ENCODE measurements at regions not wholly inside any gene's neighbourhood (a gene's known extent, or its start where the extent isn't known, plus 50 kb on each side); places are given as distances from the start of the nearest gene placed in this dataset.

DNA sequence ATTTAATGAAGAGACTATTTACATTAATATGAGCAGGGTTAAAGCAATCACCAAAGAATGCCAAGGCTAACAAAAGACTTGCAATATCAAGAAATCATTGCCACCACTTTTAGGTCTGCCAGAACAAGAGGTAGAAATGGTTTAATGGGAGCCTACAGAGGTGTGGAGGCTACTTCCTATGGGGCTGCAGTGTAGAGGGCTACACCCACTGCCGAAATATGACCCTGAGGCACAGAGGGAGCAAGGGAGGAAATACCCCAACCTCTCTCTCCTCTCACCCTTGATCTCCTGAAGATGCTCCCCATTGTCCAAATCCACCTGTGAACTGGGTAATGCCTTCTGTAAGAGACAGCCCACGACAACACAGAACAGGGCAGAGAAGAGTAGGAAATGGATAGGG lies 315.4 kb downstream of the SMAD2 start:
- no peaks in the 10 kb centered on the region for H3K79me2 ChIP-seq (ENCODE audit: insufficient read depth, low read length)
- H3K36me3 ChIP-seq (ENCODE audit: low read length): no peaks in the 10 kb centered on the region
- TF ChIP-seq EZH2phosphoT487 (conservative IDR thresholded peaks at IDR 0.05; ENCODE audit: low read length): no peak
- TF ChIP-seq, protein P1, sequence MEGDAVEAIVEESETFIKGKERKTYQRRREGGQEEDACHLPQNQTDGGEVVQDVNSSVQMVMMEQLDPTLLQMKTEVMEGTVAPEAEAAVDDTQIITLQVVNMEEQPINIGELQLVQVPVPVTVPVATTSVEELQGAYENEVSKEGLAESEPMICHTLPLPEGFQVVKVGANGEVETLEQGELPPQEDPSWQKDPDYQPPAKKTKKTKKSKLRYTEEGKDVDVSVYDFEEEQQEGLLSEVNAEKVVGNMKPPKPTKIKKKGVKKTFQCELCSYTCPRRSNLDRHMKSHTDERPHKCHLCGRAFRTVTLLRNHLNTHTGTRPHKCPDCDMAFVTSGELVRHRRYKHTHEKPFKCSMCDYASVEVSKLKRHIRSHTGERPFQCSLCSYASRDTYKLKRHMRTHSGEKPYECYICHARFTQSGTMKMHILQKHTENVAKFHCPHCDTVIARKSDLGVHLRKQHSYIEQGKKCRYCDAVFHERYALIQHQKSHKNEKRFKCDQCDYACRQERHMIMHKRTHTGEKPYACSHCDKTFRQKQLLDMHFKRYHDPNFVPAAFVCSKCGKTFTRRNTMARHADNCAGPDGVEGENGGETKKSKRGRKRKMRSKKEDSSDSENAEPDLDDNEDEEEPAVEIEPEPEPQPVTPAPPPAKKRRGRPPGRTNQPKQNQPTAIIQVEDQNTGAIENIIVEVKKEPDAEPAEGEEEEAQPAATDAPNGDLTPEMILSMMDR (IDR thresholded peaks at IDR 0.05; ENCODE audit: insufficient read depth, low read length, poor library complexity, severe bottlenecking): no peak
- no peaks in the 10 kb centered on the region for H3K9me3 ChIP-seq (ENCODE audit: insufficient read depth, low read length)
- no peak overlapping the region for H3K4me2 ChIP-seq (ENCODE audit: low read depth, low read length, poor library complexity, severe bottlenecking)
- H3K4me3 ChIP-seq (ENCODE audit: insufficient read depth, low read length, poor library complexity, severe bottlenecking): no peak overlapping the region
- no peak overlapping the region for H2AFZ ChIP-seq (ENCODE audit: low read depth, low read length, severe bottlenecking)
- H3K27me3 ChIP-seq (ENCODE audit: low read length): 0 out of 2 replicates have a peak, but pooled peaks cover 4% of the 10 kb centered on the region
- no peaks in the 10 kb centered on the region for H4K20me1 ChIP-seq (ENCODE audit: low read depth, low read length)
- no peaks in the 10 kb centered on the region for H3K9me2 ChIP-seq (replicated peaks; ENCODE audit: insufficient read depth, low read length)
- no peak overlapping the region for H3K9ac ChIP-seq (ENCODE audit: low read length)
- no peak overlapping the region for H3K27ac ChIP-seq (ENCODE audit: low read depth, low read length)
- H3F3A ChIP-seq (ENCODE audit: insufficient read depth): no peaks in the 10 kb centered on the region

- no peak for TF ChIP-seq EZH2phosphoT487 (conservative IDR thresholded peaks at IDR 0.05; ENCODE audit: low read length)
- TF ChIP-seq, protein P1 (IDR thresholded peaks at IDR 0.05; ENCODE audit: insufficient read depth, low read length, poor library complexity, severe bottlenecking): no peak
- H2AFZ ChIP-seq (ENCODE audit: low read depth, low read length, severe bottlenecking): no peak overlapping the region
- no peaks in the 10 kb centered on the region for H3K36me3 ChIP-seq (ENCODE audit: low read length)
- no peaks in the 10 kb centered on the region for H3K9me2 ChIP-seq (replicated peaks; ENCODE audit: insufficient read depth, low read length)
- H3K4me3 ChIP-seq (ENCODE audit: insufficient read depth, low read length, poor library complexity, severe bottlenecking): no peak overlapping the region
- no peak overlapping the region for H3K4me2 ChIP-seq (ENCODE audit: low read depth, low read length, poor library complexity, severe bottlenecking)
- no peaks in the 10 kb centered on the region for H3F3A ChIP-seq (ENCODE audit: insufficient read depth)
- H3K9ac ChIP-seq (ENCODE audit: low read length): no peak overlapping the region
- no peak overlapping the region for H3K27ac ChIP-seq (ENCODE audit: low read depth, low read length)
- no peaks in the 10 kb centered on the region for H3K79me2 ChIP-seq (ENCODE audit: insufficient read depth, low read length)
- no peaks in the 10 kb centered on the region for H4K20me1 ChIP-seq (ENCODE audit: low read depth, low read length)
- H3K9me3 ChIP-seq (ENCODE audit: insufficient read depth, low read length): no peaks in the 10 kb centered on the region
- H3K27me3 ChIP-seq (ENCODE audit: low read length): 0 out of 2 replicates have a peak, but pooled peaks cover 4% of the 10 kb centered on the region
Observed at GRCh38 chr18:47613929-47614328, 316.5 kb downstream of the SMAD2 start.

- TF ChIP-seq, protein P1 (IDR thresholded peaks at IDR 0.05; ENCODE audit: insufficient read depth, low read length, poor library complexity, severe bottlenecking): no peak
- TF ChIP-seq EZH2phosphoT487 (conservative IDR thresholded peaks at IDR 0.05; ENCODE audit: low read length): no peak
- Histone ChIP-seq H2AFZ (ENCODE audit: low read depth, low read length, severe bottlenecking) (no peak overlapping the region), H4K20me1 (ENCODE audit: low read depth, low read length) (no peaks in the 10 kb centered on the region), H3K9ac (ENCODE audit: low read length) (no peak overlapping the region), H3K9me2 (replicated peaks; ENCODE audit: insufficient read depth, low read length) (no peaks in the 10 kb centered on the region), H3K9me3 (ENCODE audit: insufficient read depth, low read length) (no peaks in the 10 kb centered on the region), H3K27ac (ENCODE audit: low read depth, low read length) (no peak overlapping the region), H3K4me3 (ENCODE audit: insufficient read depth, low read length, poor library complexity, severe bottlenecking) (no peak overlapping the region), H3K36me3 (ENCODE audit: low read length) (no peaks in the 10 kb centered on the region), H3K4me2 (ENCODE audit: low read depth, low read length, poor library complexity, severe bottlenecking) (no peak overlapping the region), H3F3A (ENCODE audit: insufficient read depth) (no peaks in the 10 kb centered on the region), H3K79me2 (ENCODE audit: insufficient read depth, low read length) (no peaks in the 10 kb centered on the region), H3K27me3 (ENCODE audit: low read length) (0 out of 2 replicates have a peak, but pooled peaks cover 4% of the 10 kb centered on the region)
Observed at GRCh38 chr18:47611649-47612048, 318.8 kb downstream of the SMAD2 start.
